Transverse colon (tissue), 4 donors: ENCODE measurements at regions not wholly inside any gene's neighbourhood (a gene's known extent, or its start where the extent isn't known, plus 50 kb on each side); places are given as distances from the start of the nearest gene placed in this dataset.

ENCODE experiments used
- DNase-seq: peaks from one replicate; pipeline ENCODE4 v3.0.0-alpha.2; 2019
- H3K27ac ChIP-seq, 4 donors: fragments of 200-600 bp; sonication (generic); 2 replicates each; pipeline ENCODE4 v1.5.1; 2016 to 2018; ENCODE audit warnings: inconsistent platforms in 4 of 4
- H3K27me3 ChIP-seq: fragments of 200-600 bp; sonication (generic); 2 replicates; pipeline ENCODE4 v1.5.1; 2017; ENCODE audit warnings: inconsistent platforms
- H3K36me3 ChIP-seq, 4 donors: fragments of 200-600 bp; sonication (generic); 2 replicates each; pipeline ENCODE4 v1.5.1; 2017 to 2019; ENCODE audit warnings: inconsistent platforms in 4 of 4
- H3K4me1 ChIP-seq, 4 donors: fragments of 200-600 bp; sonication (generic); 2 replicates each; pipeline ENCODE4 v1.5.1; 2017 to 2020; ENCODE audit warnings: inconsistent platforms in 4 of 4
- H3K4me3 ChIP-seq, 4 donors: fragments of 200-600 bp; sonication (generic); 1 replicate in 1 of 4; 2 replicates in 3 of 4; pipeline versions ENCODE4 v1.5.1 to v1.6.1; 2017 to 2019; ENCODE audit warnings: inconsistent platforms in 4 of 4
- H3K9me3 ChIP-seq, 2 donors: fragments of 200-600 bp; sonication (generic); 2 replicates each; pipeline ENCODE4 v1.5.1; 2017 to 2019; ENCODE audit warnings: inconsistent platforms in 2 of 2
- EP300 ChIP-seq: sonication (generic); formaldehyde crosslinking; IDR thresholded peaks from one replicate; pipeline ENCODE4 v1.6.1; 2017; ENCODE audit warnings: antibody characterized with exemption, low read depth
- POLR2A ChIP-seq: fragments of 450-650 bp; IDR thresholded peaks from one replicate; pipeline ENCODE4 v1.6.1; 2016; ENCODE audit warnings: antibody characterized with exemption, mild to moderate bottlenecking, moderate library complexity
- POLR2AphosphoS5 ChIP-seq, 3 donors: sonication (generic); formaldehyde crosslinking; IDR thresholded peaks; one replicate each; pipeline ENCODE4 v1.6.1; 2016; ENCODE audit warnings: antibody characterized with exemption in 3 of 3
- WGBS, 2 donors: methylation state at CpG; one replicate each; pipeline ENCODE4 v1.1.5; 2018; ENCODE audit warnings: low coverage in 1 of 2; 5-methylcytosine and 5-hydroxymethylcytosine counted together
- in situ Hi-C, 4 donors: fragments of 200-750 bp; cut with MboI; loops; one replicate each; pipeline versions ENCODE4 v1.15.0 to v1.15.1; 2017; ENCODE audit warnings: low sequenced_read_pairs in 3 of 4, low pct_ligation_motif_present in 1 of 4, low pct_unique_long_range_greater_than_20kb in 1 of 4
- intact Hi-C: fragments of 100-400 bp; cut with DNase I; formaldehyde crosslinking; loops from one replicate; pipeline ENCODE4 v1.15.1; 2023; ENCODE audit warnings: low total_unique reads
- TF ChIP-seq, protein P1 (sequence below), 5 experiments: fragments of 200-600 bp in 3 of 5; fragments of 450-650 bp in 2 of 5; sonication (generic) in 3 of 5; IDR thresholded peaks; 1 replicate in 2 of 5; 2 replicates in 3 of 5; pipeline ENCODE4 v1.5.1; 2016 to 2017; ENCODE audit warnings: antibody characterized with exemption in 5 of 5, inconsistent platforms in 3 of 5, mild to moderate bottlenecking in 2 of 5, moderate library complexity in 1 of 5

DNA sequence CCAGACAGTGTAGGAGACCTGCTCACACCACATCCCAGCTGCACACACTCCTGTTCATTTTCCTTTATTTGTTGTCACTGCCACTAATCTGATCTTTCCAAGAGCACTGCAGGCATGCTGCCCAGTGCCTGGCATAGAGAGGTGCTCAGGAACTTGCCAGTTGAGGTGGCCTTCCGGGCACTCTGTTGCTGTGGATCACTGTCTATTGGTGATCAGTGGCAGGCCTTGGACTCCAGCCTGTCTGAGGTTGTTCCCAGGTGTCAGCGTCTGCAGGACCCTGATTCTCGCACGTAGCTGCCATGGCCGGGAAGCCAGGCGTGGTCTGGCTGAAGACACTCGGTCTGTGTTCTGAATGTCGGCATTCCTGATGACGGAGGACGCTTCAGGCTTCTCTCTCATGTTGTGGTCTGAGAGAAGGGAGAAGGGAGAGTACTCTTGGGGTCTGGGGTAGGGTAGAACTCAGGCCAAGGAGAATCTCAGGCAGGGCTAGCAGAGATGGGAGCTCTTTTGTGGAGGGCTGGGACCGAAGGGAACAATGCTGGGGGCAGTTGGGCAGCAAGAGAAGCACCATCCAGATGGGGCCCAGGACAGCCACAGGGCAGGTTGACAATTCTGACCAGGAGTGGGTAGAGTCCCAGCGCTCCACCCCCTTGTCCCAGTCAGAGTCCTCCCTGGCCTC, 240.9 kb downstream of the MYCN start:
- DNase-seq, result no peak
- Histone ChIP-seq H3K4me3 (no peak overlapping the region), H3K27ac (no peak overlapping the region), H3K9me3 (no peaks in the 10 kb centered on the region), H3K27me3 (no peaks in the 10 kb centered on the region), H3K4me1 (peaks cover 0 to 9% (median 3%) of the 10 kb centered on the region in 4 donors), H3K36me3 (no peaks in the 10 kb centered on the region)
- WGBS, 2 donors, result 98% methylated on average over 11 of the region's 12 CpGs; no CpG with 5 or more reads in 1 of the 2 donors
- TF ChIP-seq POLR2A, result no peak
- TF ChIP-seq EP300, result no peak
- TF ChIP-seq POLR2AphosphoS5 (IDR thresholded peaks at IDR 0.05), result no peak
- TF ChIP-seq, protein P1, sequence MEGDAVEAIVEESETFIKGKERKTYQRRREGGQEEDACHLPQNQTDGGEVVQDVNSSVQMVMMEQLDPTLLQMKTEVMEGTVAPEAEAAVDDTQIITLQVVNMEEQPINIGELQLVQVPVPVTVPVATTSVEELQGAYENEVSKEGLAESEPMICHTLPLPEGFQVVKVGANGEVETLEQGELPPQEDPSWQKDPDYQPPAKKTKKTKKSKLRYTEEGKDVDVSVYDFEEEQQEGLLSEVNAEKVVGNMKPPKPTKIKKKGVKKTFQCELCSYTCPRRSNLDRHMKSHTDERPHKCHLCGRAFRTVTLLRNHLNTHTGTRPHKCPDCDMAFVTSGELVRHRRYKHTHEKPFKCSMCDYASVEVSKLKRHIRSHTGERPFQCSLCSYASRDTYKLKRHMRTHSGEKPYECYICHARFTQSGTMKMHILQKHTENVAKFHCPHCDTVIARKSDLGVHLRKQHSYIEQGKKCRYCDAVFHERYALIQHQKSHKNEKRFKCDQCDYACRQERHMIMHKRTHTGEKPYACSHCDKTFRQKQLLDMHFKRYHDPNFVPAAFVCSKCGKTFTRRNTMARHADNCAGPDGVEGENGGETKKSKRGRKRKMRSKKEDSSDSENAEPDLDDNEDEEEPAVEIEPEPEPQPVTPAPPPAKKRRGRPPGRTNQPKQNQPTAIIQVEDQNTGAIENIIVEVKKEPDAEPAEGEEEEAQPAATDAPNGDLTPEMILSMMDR (IDR thresholded peaks at IDR 0.05), result no peak
- intact Hi-C loops (no loop called here), in situ Hi-C loops (no loop called here)

DNA sequence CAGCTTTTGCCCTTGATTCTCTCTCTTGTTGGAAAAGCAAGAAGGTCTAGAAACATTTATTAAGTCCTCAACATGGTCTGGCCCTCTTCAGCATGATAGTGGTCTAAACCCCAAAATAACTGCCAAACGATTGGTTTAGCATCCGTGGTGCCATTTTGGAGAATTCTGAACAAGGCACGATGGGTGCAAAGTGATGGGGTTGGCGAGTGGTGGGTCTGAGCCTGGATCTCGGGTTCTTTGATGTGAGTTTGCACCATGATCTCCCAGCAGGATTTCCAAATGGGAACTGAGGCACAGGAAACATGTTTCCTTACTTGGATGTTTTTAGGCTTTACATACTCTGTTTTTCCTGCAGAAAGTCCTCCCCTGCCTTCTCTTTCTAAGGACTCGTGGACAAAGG, 240.3 kb downstream of the MYCN start:
- 86 to 97% methylated on average over 5 to 6 of the region's 6 CpGs for WGBS, 2 donors
- Histone ChIP-seq H3K36me3 (no peaks in the 10 kb centered on the region), H3K4me3 (no peak overlapping the region), H3K27ac (no peak overlapping the region), H3K9me3 (no peaks in the 10 kb centered on the region), H3K4me1 (peaks cover 0 to 9% (median 3%) of the 10 kb centered on the region in 4 donors), H3K27me3 (no peaks in the 10 kb centered on the region)
- in situ Hi-C loops (no loop called here), intact Hi-C loops (no loop called here)
- DNase-seq, result no peak
- TF ChIP-seq, protein P1 (IDR thresholded peaks at IDR 0.05), result no peak
- TF ChIP-seq EP300 (no peak), POLR2AphosphoS5 (IDR thresholded peaks at IDR 0.05) (no peak), POLR2A (no peak)

DNA sequence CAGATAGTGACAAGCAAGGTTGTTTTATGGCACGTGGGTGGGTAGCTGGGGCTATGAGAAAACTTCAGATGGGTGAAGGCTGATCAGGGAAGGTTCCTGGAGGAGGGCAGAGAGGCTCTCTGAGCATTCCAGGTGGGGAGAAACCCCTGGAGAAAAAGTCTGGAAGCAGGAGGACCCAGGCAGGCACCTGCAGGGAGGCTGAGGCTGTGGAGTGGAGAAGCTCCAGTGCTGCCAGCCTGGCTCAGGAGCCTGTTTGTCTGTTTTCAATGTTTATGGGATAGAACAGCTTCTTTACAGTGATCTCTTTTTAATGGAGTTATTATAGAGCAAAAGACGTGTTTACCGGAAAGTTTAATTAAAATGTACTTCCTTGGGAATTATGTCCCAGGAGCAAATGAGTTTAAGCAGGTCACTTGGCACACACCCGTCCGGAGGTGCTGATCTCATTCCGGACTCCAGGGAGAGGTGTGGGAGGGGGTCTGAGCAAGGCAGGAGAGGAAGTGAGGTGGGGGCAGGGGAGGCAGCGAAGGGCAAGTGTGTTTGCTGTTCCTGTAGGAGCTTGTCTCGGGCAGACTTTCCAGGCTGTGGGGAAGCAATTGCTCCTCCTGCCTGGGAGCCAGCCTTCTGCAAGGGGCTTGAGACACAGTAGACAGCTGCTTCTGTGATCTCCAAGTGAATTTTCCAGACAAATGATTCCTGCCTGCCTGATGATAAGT, 239.5 kb downstream of the MYCN start:
- TF ChIP-seq POLR2AphosphoS5 (IDR thresholded peaks at IDR 0.05) (no peak), POLR2A (no peak)
- TF ChIP-seq, protein P1 (IDR thresholded peaks at IDR 0.05), result no peak
- Histone ChIP-seq H3K36me3 (no peaks in the 10 kb centered on the region), H3K27me3 (no peaks in the 10 kb centered on the region), H3K27ac (no peak overlapping the region), H3K4me3 (no peak overlapping the region), H3K9me3 (no peaks in the 10 kb centered on the region), H3K4me1 (peaks cover 0 to 9% (median 3%) of the 10 kb centered on the region in 4 donors)
- intact Hi-C loops, result no loop called here
- in situ Hi-C loops, result no loop called here
- WGBS, 2 donors, result 35% methylated on average over 8 of the region's 8 CpGs; no CpG with 5 or more reads in 1 of the 2 donors
- no peak for DNase-seq

DNA sequence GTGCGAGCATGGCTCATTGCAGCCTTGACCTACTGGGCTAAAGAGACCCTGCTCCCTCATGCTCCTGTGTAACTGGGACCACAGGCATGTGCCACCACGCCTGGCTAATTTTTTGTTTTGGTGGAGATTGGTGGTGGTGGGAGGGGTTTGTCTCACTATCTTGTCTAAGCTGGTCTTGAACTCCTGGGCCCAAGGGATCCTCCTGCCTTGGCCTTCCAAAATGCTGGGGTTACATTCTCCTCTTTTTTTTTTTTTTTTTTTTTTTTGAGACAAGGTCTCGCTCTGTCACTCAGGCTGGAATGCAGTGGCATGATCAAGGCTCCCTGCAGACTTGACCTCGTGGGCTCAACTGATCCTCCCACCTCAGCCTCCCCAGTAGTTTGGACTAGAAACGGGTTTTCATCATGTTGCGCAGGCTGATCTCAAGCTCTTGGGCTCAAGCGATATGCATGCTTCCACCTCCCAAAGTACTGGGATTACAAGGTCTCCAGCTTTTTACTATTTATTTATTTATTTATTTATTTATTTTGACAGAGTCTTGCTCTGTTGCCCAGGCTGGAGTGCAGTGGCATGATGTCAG, 238.3 kb downstream of the MYCN start:
- DNase-seq, result no peak
- in situ Hi-C loops (no loop called here), intact Hi-C loops (no loop called here)
- H3K36me3 ChIP-seq, result no peaks in the 10 kb centered on the region
- TF ChIP-seq, protein P1 (IDR thresholded peaks at IDR 0.05), result no peak
- 90 to 100% methylated on average over 1 to 7 of the region's 7 CpGs for WGBS, 2 donors
- no peaks in the 10 kb centered on the region for H3K9me3 ChIP-seq
- no peak overlapping the region for H3K27ac ChIP-seq
- H3K4me1 ChIP-seq, result peaks cover 0 to 9% (median 3%) of the 10 kb centered on the region in 4 donors
- H3K27me3 ChIP-seq, result no peaks in the 10 kb centered on the region
- H3K4me3 ChIP-seq, result no peak overlapping the region
